HG03460 (cell line): ENCODE measurements at regions not wholly inside any gene's neighbourhood (a gene's known extent, or its start where the extent isn't known, plus 50 kb on each side); places are given as distances from the start of the nearest gene placed in this dataset.

Experiments used
- ATAC-seq: cut with Tn5 transposase; IDR thresholded peaks from one replicate; pipeline ENCODE4 v1.9.1; 2021; ENCODE audit not compliant: unreplicated experiment

DNA sequence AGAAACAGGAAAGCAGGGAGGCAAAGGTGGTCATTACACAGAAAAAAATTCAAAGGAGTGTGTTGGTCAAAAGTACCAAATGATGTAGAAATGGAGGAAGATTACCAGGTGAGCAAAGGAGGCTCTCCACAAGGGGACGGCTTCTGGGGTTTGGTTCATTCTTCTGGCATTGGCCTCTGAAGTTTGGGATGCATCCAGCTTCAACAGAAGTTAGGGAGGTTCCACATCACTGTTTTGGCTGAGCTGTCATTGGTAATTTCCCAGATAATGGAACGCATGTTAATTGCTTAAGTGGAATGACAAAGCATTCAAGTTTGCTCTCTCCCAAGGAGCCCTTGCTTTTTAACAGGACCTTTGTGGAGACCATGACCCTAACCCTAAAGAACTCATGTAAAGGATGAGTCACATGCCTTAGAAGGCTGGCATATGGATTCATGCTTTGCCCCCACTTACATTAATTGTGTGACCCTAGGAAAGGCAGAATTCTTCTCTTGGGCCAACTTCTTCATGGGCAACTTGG lies 398.6 kb downstream of the GPAM start:
- no peak for ATAC-seq

DNA sequence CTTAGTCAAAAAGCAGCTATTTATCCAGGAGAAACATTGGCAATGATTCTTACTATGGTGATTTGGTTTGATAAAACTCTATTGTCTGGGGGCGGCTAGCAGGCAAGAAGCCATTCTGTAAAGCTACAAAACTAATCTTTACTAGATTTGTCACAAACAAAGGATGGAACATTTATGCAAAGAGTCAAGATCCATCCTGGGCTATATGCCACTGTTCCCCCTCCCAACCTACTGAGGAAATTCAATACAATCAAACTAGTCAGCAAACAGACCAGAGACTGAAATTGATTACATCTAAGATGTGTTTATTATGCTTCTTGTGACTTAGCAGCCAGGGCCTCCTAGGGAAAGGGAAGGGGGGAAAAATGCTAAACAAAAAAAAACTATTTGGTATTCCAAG lies 397.6 kb downstream of the GPAM start:
- no peak for ATAC-seq

DNA sequence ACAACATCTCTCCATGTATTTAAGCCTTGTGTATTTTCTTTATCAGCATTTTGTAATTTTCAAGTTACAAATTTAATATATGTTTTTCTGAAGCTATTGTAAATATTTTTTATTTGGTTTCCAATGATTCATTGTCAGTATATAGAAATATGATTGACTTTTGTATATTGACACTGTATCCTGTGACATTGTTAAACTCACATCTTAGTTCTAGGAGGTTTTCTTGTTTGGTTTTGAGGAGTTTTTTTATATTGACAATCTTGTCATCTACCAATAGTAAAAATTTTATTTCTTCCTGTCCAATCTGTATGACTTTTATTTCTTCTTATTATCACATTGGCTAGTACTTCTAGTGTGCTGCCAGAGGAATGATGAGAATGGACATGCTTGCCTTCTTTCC lies 393.7 kb downstream of the GPAM start:
- no peak for ATAC-seq

DNA sequence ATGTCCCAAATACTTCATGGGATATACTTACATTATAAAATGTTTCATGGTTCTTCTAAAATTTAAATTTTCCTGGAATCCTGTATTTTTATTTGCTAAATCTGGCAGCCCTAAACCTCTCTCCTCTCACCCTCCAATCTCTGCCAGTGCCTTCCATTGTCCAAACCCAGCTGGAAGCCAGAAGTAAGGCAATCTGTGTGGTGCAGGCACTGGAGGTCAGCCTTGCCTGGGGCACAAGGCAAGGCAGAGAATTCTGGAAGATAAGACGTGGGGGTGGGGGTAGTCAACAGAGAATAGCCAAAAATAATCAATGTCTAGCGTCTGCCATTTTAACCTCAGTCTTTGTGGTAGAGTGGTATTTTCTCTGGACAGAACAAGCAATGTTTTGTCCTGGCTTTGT lies 381.7 kb downstream of the GPAM start:
- no peak for ATAC-seq

DNA sequence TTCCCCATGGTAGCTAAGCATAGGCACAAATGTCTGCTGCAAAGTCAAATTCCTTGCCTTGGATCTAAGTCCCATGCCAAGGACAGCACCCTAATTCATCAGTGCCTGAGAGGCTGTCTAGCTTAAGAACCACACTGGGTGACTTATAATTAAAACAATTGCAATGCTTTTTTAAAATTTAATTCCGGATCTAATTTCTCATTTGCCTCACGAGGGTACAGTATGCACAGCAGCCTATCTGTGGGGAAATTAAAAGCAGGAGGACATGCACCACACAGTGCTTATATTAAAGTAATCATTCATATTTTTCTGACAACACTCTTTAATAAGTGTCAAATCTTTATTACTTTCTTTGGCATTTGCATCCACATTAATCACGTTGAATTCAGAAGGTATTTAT lies 378.8 kb downstream of the GPAM start:
- ATAC-seq = no peak

DNA sequence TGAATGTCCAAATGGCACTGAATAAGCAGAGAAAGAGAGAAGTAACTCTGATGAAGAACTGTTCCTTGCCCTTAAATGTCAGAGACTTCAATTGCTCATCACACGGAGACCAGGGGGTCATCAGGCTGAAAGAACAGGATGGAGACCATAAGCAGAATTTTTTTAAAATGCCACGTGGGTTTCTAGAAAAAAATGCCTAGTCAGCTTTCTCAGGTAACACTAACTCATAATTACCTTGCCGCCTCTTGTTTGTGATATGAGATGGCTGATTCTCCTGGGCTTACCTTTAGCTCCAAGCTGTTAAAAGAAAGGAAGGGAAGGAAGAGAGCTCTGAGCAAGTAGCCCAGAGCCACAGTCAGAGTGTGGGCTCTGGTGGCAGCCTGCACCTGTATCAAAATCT lies 372.0 kb downstream of the GPAM start:
- ATAC-seq = no peak

DNA sequence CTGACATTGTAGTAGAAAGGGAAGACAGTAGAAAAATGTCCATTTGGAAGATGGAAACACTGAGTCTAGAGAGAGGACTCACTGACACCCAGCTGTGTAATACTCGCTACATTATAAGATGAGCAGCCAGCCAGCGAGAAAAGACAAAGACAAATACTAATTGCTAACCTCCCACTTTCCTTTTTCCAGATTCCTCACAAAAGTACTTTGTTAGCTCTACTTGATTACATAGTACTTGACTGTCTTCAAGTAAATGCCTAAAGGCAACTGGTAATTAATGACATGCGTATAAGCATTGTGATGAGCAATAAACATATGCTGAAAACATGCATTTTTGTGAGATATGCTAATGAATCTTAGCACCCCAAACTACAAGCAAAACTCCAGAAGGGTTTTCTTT lies 363.1 kb downstream of the GPAM start:
- no peak for ATAC-seq

DNA sequence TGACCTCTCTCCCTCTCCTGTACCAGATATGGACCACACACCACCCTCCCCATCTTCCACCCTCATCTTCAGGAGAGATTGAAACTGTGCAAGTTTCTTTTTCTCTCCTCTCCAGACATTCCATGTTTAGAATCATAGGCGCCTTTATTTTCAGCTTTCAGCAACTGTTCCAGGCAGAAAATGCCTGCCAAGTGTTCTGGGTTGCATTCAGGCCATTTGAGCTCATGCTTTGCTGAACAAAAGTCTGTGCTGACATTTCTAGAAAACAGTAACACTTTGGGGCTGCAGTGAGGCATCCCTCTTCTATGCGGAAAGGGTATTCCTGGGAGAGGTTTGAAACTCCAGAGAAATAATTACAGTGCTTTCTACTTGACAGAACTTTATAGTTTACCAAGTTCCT lies 361.7 kb downstream of the GPAM start:
- no peak for ATAC-seq

DNA sequence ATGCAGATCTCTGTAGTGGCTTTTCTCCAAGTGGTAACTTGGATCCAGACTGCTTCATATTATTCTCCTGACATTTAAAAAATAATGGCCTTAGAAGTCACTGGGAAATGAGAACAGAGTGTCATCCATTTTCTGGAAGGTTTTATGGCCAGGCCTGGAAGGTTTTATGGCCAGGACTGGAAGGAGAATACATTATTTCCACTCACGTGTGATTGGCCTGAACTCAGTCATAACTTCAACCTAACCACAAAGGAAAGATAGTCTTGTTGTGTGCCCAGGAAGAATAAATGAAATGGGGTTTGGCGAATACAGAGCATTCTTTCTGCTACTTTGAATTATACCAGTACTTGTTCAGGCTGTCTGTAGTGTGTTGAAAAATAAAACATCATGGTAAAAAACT lies 360.9 kb downstream of the GPAM start:
- ATAC-seq = no peak

DNA sequence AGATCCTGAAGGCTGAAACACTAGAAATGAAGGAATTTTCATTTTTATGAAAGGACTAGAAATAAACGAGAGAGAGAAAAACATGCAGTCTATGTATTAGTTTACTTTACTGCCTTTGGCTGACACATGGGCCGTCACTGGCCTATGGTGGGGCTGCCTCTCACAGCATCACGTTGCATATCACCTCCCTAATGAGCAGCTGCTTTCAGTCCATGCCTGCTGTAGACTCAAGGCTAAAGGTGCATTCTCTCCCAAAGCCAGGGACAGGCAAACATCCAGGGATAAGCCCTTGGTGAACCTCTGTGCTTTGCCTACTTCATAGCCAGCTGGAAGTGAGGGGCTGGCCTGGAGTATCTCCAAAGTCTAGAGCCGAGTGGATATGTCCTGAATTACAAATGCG lies 359.4 kb downstream of the GPAM start:
- ATAC-seq = no peak

DNA sequence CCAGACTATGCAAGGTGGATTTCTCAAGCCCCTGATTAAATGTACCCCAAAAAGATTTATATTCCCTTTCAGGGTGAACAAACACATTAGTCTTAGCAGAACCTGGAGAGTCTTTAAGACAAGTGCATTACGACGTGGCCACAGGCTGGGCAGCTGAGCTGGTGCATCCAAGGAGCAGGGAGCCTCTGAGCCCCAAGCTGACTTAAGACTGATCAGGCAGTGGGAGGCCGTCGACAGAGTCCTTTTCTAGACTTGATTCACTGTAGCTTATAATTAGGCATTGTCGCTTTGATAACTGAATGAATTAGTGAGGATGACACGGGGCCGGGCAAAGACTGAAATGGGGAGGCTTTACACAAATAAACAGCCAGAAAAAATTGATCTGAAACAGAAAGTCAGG lies 353.2 kb downstream of the GPAM start:
- ATAC-seq = no peak

DNA sequence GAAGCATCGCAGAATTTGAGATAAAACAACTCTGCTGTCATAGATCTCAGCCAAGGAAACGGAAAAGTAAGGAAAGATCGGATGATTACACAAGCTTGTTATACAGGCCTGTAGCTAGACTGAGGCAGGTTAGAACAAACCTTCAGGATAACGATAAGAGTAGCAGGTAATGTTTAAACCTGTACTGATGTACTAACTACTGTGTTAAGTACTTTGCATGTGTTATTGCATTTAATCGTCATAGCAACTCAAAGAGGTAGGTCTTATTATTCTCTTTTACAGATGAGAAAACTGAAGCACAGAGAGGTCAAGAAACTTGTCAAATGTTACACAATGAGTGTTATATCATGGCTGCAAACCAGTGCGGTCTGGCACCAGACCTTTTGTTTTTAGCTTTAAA lies 352.5 kb downstream of the GPAM start:
- no peak for ATAC-seq

DNA sequence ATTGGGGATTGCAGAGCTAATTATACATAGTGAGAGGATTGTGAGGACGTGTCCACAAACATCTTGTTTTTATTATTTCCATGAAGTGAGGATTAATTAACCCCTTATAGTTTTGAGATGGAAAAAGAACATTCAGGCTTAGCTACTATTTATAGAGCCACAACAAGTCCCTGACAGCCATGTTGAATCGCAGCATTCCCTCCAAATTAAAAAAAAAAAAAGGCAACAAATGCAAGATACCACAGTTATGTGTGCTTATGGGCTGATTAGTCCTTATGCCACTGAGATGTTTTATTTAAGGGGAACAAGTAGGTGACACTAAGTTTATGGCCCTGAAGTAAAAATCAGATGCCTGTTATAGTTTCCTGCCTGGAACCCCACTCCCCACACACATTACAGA lies 350.3 kb downstream of the GPAM start:
- no peak for ATAC-seq

DNA sequence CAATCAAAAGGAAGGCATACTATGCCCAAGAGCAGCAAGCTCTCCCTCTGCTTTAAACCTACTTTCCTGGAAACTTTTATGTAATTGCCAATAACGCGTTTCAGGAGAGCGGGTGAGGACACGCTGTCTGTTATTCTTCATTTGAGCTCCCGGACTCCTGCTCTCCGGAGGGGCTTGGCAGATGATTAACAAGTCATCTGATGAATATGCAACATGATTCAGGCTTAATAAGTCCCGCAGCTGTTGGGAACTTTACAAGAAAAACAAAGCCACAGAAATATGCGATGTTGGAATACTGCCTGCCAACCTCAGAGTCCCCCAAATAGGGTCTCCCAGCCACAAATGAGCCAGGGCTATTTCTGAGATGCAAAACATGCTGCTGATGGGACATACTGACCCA lies 348.0 kb downstream of the GPAM start:
- ATAC-seq = no peak

DNA sequence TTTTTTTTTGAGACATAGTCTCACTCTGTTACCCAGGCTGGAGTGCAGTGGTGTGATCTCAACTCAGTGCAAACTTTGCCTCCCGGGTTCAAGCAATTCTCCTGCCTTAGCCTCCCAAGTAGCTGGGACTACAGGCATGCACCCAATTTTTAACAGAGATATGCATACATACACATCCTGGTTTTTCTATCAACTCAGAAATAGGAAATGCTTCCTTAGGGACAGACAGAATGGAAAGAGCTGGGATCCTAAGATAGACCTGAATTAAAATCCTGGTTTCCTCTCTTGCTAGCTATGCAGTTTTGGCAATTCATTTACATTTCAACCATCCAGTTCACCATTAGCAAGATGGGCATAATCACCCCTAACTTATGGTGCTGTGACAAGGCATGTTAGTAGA lies 347.5 kb downstream of the GPAM start:
- no peak for ATAC-seq

DNA sequence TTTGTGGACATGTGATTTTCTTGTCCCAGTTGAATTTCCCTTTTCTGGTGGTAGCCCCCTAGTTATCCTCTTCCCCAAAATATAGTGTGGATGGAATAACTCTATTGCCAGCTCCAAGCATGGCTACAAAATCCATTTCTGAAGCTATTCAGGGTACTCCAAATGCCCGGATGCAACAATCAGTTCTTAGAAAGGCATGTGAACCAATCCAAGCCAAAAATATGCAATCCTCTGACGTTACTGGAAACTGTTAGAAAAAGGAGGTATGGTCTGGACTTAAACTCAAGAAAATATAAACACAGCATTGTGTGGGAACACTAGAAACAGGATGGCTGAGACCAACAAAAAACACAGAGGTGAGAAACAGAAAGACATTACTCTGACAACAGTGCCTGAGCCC lies 347.0 kb downstream of the GPAM start:
- no peak for ATAC-seq

DNA sequence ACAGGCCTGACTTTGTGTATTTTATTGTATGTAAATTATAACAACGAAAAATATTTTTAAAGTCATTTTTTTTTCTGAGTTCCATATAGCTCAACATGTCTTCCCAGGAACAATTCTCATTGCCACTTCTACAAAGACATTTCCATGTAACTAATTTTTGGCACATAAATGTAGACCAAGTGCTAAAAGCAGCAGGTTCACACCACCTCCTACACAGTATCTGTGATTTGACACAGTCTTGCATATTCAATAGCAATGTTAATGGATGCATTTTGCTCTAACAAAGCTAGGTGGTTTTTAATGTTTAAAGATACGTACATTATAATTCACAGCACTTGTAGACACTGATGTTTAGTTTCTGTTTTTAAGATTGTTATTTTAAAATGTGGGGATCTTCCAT lies 346.5 kb downstream of the GPAM start:
- ATAC-seq = no peak

DNA sequence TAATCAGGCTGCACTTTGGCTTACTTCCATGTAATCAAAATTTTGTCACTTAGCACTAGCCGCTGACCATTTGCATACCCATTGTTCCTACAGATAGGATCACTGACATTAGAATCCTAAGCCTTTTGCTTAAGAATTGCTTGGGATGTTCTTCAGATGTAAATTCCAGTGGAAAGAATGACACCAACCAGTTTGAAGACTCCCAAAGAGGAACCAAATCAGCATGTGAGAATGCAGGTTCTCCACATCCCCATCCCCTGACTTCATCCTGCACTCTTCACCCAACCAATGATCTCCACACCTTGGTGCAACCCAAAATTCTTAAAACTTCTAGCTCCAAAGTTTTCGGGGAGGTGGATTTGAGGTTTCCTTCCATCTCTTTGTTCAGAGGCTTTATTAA lies 345.6 kb downstream of the GPAM start:
- no peak for ATAC-seq

DNA sequence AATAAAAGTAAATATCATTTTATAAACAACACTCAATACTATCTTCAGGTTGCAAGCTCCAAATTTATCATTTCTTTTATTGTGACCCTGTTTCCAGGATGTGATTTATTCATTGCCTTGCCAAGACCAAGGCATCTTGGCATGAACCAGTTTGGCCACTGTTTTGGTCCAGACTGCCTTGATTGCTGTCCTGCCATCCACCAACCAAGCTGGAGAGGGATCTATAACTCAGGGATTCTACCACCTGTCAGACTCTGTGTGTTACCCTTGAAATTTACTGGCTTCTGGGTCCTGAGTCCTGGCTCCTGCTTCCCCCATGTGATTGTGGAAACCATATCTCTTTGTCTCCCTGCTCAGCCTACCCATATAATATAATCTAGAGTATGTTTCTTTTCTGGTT lies 343.0 kb downstream of the GPAM start:
- no peak for ATAC-seq

DNA sequence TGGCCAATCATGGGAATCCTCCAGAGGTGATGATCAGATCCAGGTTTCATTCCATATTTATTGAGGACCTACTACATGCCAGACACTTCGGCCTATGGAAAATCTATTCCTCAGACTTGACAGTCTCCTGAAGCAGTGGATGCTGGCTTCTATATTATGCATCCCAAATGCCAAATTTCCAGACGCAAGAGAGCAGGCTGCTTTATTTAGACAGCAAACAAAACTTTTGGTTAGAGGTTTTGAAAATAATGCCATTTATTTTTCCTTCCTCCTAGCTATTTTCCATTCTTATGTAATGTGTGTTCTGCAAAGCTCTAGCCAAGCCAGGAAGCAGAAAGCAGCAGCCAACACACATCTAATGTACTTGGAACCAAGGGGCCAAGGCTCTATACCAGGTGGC lies 330.8 kb downstream of the GPAM start:
- no peak for ATAC-seq

DNA sequence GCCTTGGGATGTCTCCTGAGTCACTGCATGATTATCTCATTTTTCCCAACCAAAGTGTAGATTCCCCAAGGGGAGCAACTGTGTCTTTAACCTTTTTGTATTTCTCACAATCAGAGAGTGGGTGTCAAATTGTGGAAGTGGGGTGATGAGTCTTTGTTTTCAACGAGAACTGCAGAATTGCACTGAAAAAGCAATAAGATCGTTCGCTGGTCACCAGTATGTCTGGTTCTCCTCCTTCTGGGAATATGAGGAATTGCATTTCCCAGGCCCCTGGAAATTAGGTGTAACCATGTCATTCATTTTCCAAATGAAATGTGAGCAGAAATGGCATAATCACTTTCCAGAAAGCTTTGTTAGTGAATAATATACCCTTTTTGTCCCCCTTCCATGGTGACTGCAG lies 326.9 kb downstream of the GPAM start:
- no peak for ATAC-seq

DNA sequence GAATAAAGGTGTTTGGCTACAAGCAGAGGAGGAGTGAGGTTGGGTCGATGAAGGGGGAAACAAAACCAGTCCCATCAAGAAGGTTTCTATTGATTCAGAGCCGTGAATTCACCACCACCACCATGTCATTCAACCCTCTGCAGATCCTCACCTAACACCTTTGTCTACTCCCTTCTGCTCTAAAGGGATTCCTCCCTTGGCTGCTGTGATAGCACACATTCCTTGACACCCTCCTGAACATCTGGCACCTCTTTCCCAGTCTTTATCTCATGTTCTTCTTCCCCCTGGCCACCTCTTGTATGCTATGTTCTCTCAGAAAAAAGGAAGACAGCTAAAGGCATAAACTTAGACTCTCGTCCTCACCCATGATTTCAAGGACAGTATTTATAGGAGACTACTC lies 318.0 kb downstream of the GPAM start:
- no peak for ATAC-seq

DNA sequence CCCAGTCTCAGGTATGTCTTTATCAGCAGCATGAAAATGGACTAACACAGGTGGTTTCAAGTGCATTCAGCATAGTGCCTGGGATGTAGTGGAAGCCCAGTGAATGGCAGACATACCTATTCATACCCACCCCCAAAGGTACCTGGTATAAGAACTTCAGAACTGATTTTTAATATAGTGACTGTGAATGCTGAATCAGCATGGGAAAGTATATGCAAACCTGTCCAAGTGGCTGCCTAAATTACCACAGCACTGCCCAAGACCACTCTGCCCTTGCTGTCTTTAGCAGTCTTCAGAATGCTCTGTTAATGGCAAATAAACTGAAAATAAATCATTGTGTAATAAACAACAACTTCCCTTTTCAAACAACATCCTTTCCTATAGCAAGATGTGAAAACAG lies 312.1 kb downstream of the GPAM start:
- no peak for ATAC-seq

DNA sequence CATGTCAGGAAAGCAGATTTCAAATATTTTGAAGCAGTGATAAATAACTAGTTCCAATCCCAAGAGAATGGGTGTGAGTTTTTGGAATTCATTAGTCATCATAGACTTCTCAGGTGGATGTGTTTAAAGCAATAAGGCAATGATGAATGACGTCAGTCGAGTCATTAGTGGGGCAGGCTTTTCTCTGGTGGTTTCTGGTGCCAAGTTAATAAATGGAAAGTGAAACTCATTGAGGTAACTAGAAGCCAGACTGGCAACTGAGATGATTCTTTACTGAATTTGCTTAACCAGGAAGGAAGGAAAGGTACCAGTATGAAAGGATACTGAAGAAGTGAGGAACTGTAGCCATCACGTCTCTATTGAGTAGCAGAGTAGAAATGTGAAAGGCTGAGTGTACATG lies 311.0 kb downstream of the GPAM start:
- ATAC-seq = no peak
